HG03432 (cell line): ENCODE measurements at regions not wholly inside any gene's neighbourhood (a gene's known extent, or its start where the extent isn't known, plus 50 kb on each side); places are given as distances from the start of the nearest gene placed in this dataset.
"Not testable (repeated sequence)": the region's sequence is repeated elsewhere in the genome, so short reads cannot be mapped to it uniquely, and the experiment has no call there.

Experiments used
- ATAC-seq: cut with Tn5 transposase; IDR thresholded peaks from one replicate; pipeline ENCODE4 v1.9.1; 2021; ENCODE audit warnings: mild to moderate bottlenecking, moderate library complexity; ENCODE audit not compliant: unreplicated experiment

- ATAC-seq, result no peak
Observed at GRCh38 chr4:187613089-187613839, 382.3 kb upstream of the ZFP42 start.

GRCh38 chr4:187615972-187616371 lies 379.6 kb upstream of the ZFP42 start:
- ATAC-seq, result no peak

- no peak for ATAC-seq
Observed at GRCh38 chr4:187617113-187617512, 378.5 kb upstream of the ZFP42 start.

- no peak for ATAC-seq
Observed at GRCh38 chr4:187618701-187619281, 376.8 kb upstream of the ZFP42 start.

GRCh38 chr4:187619319-187619718 lies 376.3 kb upstream of the ZFP42 start:
- ATAC-seq, result no peak

GRCh38 chr4:187632260-187632995 lies 363.1 kb upstream of the ZFP42 start:
- ATAC-seq, result no peak

- no peak for ATAC-seq
Observed at GRCh38 chr4:187633245-187633644, 362.3 kb upstream of the ZFP42 start.

- ATAC-seq, result no peak
Observed at GRCh38 chr4:187656959-187657358, 338.6 kb upstream of the ZFP42 start.

GRCh38 chr4:187663076-187663475 lies 332.5 kb upstream of the ZFP42 start:
- ATAC-seq, result no peak

GRCh38 chr4:187664011-187664410 lies 331.6 kb upstream of the ZFP42 start:
- no peak for ATAC-seq

GRCh38 chr4:187665086-187665485 lies 330.5 kb upstream of the ZFP42 start:
- ATAC-seq, result no peak

GRCh38 chr4:187666034-187666433 lies 329.5 kb upstream of the ZFP42 start:
- ATAC-seq, result no peak

GRCh38 chr4:187666697-187667494 lies 328.7 kb upstream of the ZFP42 start:
- ATAC-seq, result no peak

GRCh38 chr4:187668526-187669082 lies 327.0 kb upstream of the ZFP42 start:
- no peak for ATAC-seq

GRCh38 chr4:187671521-187671920 lies 324.1 kb upstream of the ZFP42 start:
- not testable (repeated sequence) for ATAC-seq

- ATAC-seq, result not testable (repeated sequence)
Observed at GRCh38 chr4:187671958-187672357, 323.6 kb upstream of the ZFP42 start.

GRCh38 chr4:187672526-187672925 lies 323.0 kb upstream of the ZFP42 start:
- not testable (repeated sequence) for ATAC-seq

- no peak for ATAC-seq
Observed at GRCh38 chr4:187679450-187679849, 316.1 kb upstream of the ZFP42 start.

GRCh38 chr4:187685247-187685646 lies 310.3 kb upstream of the ZFP42 start:
- no peak for ATAC-seq

GRCh38 chr4:187687697-187688096 lies 307.9 kb upstream of the ZFP42 start:
- ATAC-seq, result no peak

- ATAC-seq, result no peak
Observed at GRCh38 chr4:187692626-187693025, 302.9 kb upstream of the ZFP42 start.
